Ishikawa (cell line): ENCODE measurements at regions not wholly inside any gene's neighbourhood (a gene's known extent, or its start where the extent isn't known, plus 50 kb on each side); places are given as distances from the start of the nearest gene placed in this dataset.

Experiments
- CEBPB ChIP-seq: IDR thresholded peaks from 2 replicates; pipeline ENCODE4 v1.6.1; 2012
- CREB1 ChIP-seq: IDR thresholded peaks from 2 replicates; pipeline ENCODE4 v1.6.1; 2012; ENCODE audit warnings: low read depth
- EGR1 ChIP-seq: IDR thresholded peaks from 2 replicates; pipeline ENCODE4 v1.6.1; 2012
- EP300 ChIP-seq: IDR thresholded peaks from 2 replicates; pipeline ENCODE4 v1.6.1; 2012; ENCODE audit warnings: borderline replicate concordance
- FOXM1 ChIP-seq: IDR thresholded peaks from 2 replicates; pipeline ENCODE4 v1.6.1; 2012; ENCODE audit warnings: low read depth, borderline replicate concordance
- NFIC ChIP-seq: IDR thresholded peaks from 2 replicates; pipeline ENCODE4 v1.6.1; 2012
- RAD21 ChIP-seq: IDR thresholded peaks from 2 replicates; pipeline ENCODE4 v1.6.1; 2012; ENCODE audit warnings: low read depth
- TAF1 ChIP-seq: IDR thresholded peaks from 2 replicates; pipeline ENCODE4 v1.6.1; 2012; ENCODE audit warnings: low read depth, mild to moderate bottlenecking
- TCF12 ChIP-seq: IDR thresholded peaks from 2 replicates; pipeline ENCODE4 v1.6.1; 2012; ENCODE audit warnings: low read depth
- TEAD4 ChIP-seq: IDR thresholded peaks from 2 replicates; pipeline ENCODE4 v1.6.1; 2012
- YY1 ChIP-seq: IDR thresholded peaks from 2 replicates; pipeline ENCODE4 v1.6.1; 2012; ENCODE audit warnings: low read depth
- ZBTB7A ChIP-seq: IDR thresholded peaks from 2 replicates; pipeline ENCODE4 v1.6.1; 2012; ENCODE audit warnings: low read depth
- TF ChIP-seq, protein P1 (sequence below): IDR thresholded peaks from 2 replicates; pipeline ENCODE4 v1.6.1; 2012; ENCODE audit warnings: low read depth, mild to moderate bottlenecking
- TF ChIP-seq, protein P2 (sequence below): IDR thresholded peaks from 2 replicates; pipeline ENCODE4 v1.6.1; 2012
- TF ChIP-seq, protein P3 (sequence below): IDR thresholded peaks from 2 replicates; pipeline ENCODE4 v1.6.1; 2012

DNA sequence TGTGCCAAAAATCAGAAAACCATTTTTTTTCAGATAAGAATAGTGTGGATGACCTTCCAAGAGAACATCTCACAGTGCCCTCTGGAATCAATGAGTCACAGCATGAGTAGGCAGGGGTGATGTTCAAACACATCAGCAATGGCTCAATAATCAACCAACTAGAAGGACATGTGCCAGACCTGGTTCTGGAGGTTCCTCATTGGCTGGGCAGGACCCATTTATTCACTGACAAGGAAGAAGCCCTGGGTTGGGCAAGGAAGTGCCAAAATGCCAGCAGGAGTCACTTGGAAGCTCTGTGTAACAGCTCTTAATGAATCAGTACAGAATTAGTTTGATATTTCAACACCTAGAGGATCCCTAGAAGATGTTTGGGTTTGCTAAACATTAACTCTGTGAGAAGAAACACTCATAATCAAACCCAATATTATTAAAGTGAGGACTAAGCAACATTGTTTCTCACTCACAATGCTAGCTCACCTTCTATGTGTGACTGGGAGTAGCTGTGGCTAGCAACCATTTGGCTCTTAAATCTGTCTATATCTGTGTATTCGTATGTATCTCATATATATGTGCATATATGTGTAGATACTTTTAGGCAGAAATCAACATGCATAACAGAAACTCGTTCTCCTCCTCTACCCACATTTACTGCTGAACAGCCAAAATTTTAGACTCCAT, 72.3 kb upstream of the APBB1IP start:
- TF ChIP-seq YY1 = no peak
- TF ChIP-seq EGR1 = no peak
- TF ChIP-seq FOXM1 = no peak
- no peak for TF ChIP-seq CREB1
- TF ChIP-seq, protein P1, sequence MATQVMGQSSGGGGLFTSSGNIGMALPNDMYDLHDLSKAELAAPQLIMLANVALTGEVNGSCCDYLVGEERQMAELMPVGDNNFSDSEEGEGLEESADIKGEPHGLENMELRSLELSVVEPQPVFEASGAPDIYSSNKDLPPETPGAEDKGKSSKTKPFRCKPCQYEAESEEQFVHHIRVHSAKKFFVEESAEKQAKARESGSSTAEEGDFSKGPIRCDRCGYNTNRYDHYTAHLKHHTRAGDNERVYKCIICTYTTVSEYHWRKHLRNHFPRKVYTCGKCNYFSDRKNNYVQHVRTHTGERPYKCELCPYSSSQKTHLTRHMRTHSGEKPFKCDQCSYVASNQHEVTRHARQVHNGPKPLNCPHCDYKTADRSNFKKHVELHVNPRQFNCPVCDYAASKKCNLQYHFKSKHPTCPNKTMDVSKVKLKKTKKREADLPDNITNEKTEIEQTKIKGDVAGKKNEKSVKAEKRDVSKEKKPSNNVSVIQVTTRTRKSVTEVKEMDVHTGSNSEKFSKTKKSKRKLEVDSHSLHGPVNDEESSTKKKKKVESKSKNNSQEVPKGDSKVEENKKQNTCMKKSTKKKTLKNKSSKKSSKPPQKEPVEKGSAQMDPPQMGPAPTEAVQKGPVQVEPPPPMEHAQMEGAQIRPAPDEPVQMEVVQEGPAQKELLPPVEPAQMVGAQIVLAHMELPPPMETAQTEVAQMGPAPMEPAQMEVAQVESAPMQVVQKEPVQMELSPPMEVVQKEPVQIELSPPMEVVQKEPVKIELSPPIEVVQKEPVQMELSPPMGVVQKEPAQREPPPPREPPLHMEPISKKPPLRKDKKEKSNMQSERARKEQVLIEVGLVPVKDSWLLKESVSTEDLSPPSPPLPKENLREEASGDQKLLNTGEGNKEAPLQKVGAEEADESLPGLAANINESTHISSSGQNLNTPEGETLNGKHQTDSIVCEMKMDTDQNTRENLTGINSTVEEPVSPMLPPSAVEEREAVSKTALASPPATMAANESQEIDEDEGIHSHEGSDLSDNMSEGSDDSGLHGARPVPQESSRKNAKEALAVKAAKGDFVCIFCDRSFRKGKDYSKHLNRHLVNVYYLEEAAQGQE = no peak
- no peak for TF ChIP-seq EP300
- no peak for TF ChIP-seq NFIC
- TF ChIP-seq, protein P2, sequence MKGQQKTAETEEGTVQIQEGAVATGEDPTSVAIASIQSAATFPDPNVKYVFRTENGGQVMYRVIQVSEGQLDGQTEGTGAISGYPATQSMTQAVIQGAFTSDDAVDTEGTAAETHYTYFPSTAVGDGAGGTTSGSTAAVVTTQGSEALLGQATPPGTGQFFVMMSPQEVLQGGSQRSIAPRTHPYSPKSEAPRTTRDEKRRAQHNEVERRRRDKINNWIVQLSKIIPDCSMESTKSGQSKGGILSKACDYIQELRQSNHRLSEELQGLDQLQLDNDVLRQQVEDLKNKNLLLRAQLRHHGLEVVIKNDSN = no peak
- no peak for TF ChIP-seq RAD21
- no peak for TF ChIP-seq CEBPB
- TF ChIP-seq ZBTB7A = no peak
- TF ChIP-seq, protein P3, sequence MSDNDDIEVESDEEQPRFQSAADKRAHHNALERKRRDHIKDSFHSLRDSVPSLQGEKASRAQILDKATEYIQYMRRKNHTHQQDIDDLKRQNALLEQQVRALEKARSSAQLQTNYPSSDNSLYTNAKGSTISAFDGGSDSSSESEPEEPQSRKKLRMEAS = no peak
- TF ChIP-seq TAF1 = no peak
- no peak for TF ChIP-seq TCF12

DNA sequence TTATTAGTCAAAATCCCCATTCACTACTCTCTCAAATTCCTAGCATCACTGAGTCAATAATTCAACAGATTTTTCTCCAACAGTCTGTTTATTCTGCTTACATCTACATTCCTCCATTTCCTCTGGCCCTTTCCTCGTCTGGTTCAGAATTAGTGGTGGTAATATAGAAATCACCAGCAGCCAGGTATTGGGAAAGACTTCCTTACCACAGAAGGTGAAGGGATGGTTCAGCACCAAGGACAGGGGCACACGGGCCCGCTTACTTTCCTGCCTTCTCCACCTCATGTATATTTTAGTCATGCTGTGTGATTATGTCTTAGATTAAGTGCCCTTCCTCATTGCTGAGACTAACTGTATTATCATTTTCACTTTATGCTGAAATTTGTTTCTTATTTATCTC, 70.4 kb upstream of the APBB1IP start:
- TF ChIP-seq EGR1 = no peak
- no peak for TF ChIP-seq RAD21
- no peak for TF ChIP-seq FOXM1
- peak; percentile 27; the same call in 1 of the 2 replicates for TF ChIP-seq CEBPB
- TF ChIP-seq, protein P1 = peak; percentile 91
- no peak for TF ChIP-seq TCF12

DNA sequence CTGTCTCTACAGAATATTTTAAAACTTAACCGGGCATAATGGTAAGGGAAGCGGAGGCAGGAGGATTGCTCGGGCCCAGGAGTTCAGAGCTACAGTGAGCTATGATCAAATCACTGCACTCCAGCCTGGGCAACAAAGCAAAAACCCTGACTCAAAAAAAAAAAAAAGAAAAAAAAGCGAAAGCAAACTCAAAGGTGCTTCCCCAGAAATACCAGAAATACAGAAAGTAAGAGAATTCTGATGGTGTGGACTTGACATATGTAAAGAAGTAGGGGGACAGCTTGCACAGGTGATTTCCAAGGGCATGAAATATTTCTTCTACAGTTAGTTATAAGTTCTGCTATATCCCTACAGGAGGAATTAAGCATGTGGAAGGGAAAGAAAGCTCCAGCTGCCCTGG, 69.7 kb upstream of the APBB1IP start:
- TF ChIP-seq, protein P3 = no peak
- no peak for TF ChIP-seq CREB1
- TF ChIP-seq, protein P1 = no peak
- TF ChIP-seq TEAD4 = no peak
- no peak for TF ChIP-seq YY1
- no peak for TF ChIP-seq CEBPB
- TF ChIP-seq EGR1 = no peak
- TF ChIP-seq NFIC = no peak
- TF ChIP-seq, protein P2 = no peak
- TF ChIP-seq TCF12 = no peak
- no peak for TF ChIP-seq TAF1
- TF ChIP-seq FOXM1 = no peak
- no peak for TF ChIP-seq RAD21
- TF ChIP-seq ZBTB7A = no peak
- no peak for TF ChIP-seq EP300

DNA sequence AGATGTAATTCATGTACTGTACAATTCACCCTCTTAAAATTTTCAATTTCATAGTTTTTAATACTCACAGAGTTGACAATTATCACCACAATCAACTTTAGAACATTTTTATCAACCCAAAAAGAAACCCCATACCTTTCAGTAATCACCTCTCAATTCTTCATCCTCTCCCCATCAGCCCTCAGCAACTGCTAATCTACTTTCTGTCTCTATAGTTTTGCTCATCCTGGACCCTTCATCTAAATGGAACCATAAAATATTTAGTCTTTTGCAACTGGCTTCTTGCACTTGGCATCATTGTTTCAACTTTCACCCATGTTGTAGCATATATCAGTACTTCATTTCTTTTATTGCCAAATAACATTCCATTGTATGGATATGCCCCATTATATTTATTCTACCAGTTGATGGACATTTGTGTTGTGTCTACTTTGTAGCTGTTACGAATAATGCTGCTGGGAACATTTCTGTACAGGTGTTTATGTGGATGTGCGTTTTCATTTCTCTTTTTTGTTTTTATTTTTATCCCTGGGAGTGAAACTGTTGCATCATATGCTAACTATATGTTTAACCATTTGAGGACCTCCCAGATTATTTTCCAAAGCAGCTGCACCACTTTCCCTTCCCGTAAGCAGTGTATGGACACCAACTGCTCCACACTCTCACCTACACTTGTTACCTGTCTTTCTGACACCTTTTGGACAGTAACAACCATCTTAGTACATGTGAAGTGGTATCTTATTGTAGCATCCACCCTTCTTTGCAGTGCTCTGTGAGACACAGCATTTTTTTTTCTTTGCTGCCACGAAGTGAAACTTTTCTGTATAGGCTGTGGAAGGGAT, 65.4 kb upstream of the APBB1IP start:
- TF ChIP-seq RAD21 (no peak), CEBPB (no peak), NFIC (no peak), TEAD4 (no peak), ZBTB7A (no peak), EP300 (no peak), CREB1 (no peak), EGR1 (no peak), TCF12 (no peak)
- TF ChIP-seq, protein P3 = no peak
- TF ChIP-seq, protein P1 = no peak
